OCI-LY3 (cell line): ENCODE measurements at regions not wholly inside any gene's neighbourhood (a gene's known extent, or its start where the extent isn't known, plus 50 kb on each side); places are given as distances from the start of the nearest gene placed in this dataset.
"Not testable (repeated sequence)": the region's sequence is repeated elsewhere in the genome, so short reads cannot be mapped to it uniquely, and the experiment has no call there.

ENCODE experiments used
- H2AFZ ChIP-seq: fragments of 200-600, 300-600 bp; shearing (Covaris generic); 2 replicates; pipeline ENCODE4 v1.6.0; 2014; ENCODE audit warnings: antibody characterized with exemption, low read depth, low read length
- H3K27ac ChIP-seq: fragments of 200-600, 300-600 bp; sonication (generic); 2 replicates; pipeline ENCODE4 v1.5.1; 2014; ENCODE audit warnings: mild to moderate bottlenecking, low read length, moderate library complexity, mixed read lengths
- H3K27me3 ChIP-seq: fragments of 200-600, 300-600 bp; sonication (generic); 2 replicates; pipeline ENCODE4 v1.6.1; 2014; ENCODE audit warnings: low read depth, low read length, mixed read lengths
- H3K36me3 ChIP-seq: fragments of 200-600, 300-600 bp; sonication (generic); replicated peaks from 2 replicates; pipeline ENCODE3; 2014; ENCODE audit warnings: low read depth, low read length, mixed read lengths
- H3K4me1 ChIP-seq: fragments of 300-600, 200-600 bp; sonication (generic); 2 replicates; pipeline ENCODE4 v1.6.1; 2014; ENCODE audit warnings: low read length, mixed read lengths
- H3K4me2 ChIP-seq: fragments of 200-600, 300-600 bp; sonication (generic); 2 replicates; pipeline ENCODE4 v1.6.1; 2014; ENCODE audit warnings: low read length, mixed read lengths
- H3K4me3 ChIP-seq: fragments of 300-600, 200-600 bp; sonication (generic); 2 replicates; pipeline ENCODE4 v1.5.1; 2014; ENCODE audit warnings: antibody characterized with exemption, mild to moderate bottlenecking, low read length, moderate library complexity
- H3K79me2 ChIP-seq: fragments of 300-600, 200-600 bp; shearing (Covaris generic); 2 replicates; pipeline ENCODE4 v1.6.1; 2014; ENCODE audit warnings: mild to moderate bottlenecking, low read length, mixed read lengths
- H3K9ac ChIP-seq: fragments of 300-600, 200-600 bp; shearing (Covaris generic); 2 replicates; pipeline ENCODE4 v1.6.0; 2014; ENCODE audit warnings: mild to moderate bottlenecking, low read length, moderate library complexity
- H3K9me3 ChIP-seq: fragments of 200-600, 300-600 bp; shearing (Covaris generic); 2 replicates; pipeline ENCODE4 v1.6.1; 2014; ENCODE audit warnings: low read length, mixed read lengths; ENCODE audit not compliant: insufficient read depth
- H4K20me1 ChIP-seq: fragments of 200-600, 300-600 bp; sonication (generic); 2 replicates; pipeline ENCODE4 v1.6.1; 2016; ENCODE audit warnings: low read length, mixed read lengths; ENCODE audit not compliant: insufficient read depth
- EZH2phosphoT487 ChIP-seq: fragments of 200-600 bp; shearing (Covaris generic); IDR thresholded peaks from 2 replicates; pipeline ENCODE4 v1.6.1; 2018; ENCODE audit warnings: antibody characterized with exemption, mixed run types, low read depth
- TF ChIP-seq, protein P1 (sequence below): fragments of 200-600, 300-600 bp; sonication (generic); IDR thresholded peaks from 2 replicates; pipeline ENCODE4 v1.5.1; 2014; ENCODE audit warnings: antibody characterized with exemption, low read length, low read depth

DNA sequence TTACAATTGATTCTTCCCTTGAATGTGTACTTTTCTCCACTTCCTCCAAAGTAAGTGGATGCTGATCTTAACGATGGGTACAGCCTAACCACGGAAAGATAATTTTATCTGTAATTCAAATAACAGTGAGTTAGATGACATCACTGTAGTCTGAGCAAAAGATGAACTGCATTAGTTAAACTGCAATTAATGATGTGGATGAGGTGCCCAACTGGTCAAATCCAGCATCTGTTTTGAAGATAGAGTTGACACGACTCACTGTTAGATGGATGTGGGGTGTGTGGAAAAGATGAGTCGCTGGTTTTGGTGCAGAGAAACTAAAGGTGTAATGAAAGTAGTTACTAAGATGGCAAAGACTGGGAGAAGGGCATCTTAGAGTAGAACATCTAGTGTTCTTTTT lies 270.5 kb upstream of the MEIS1 start:
- H3K36me3 ChIP-seq: no peaks in the 10 kb centered on the region
- H3K27me3 ChIP-seq: no peaks in the 10 kb centered on the region
- no peaks in the 10 kb centered on the region for H3K79me2 ChIP-seq
- H2AFZ ChIP-seq: no peak overlapping the region
- no peak overlapping the region for H3K9ac ChIP-seq
- H4K20me1 ChIP-seq: no peaks in the 10 kb centered on the region
- no peak overlapping the region for H3K4me2 ChIP-seq
- H3K4me1 ChIP-seq: no peaks in the 10 kb centered on the region
- no peak overlapping the region for H3K27ac ChIP-seq
- no peaks in the 10 kb centered on the region for H3K9me3 ChIP-seq
- TF ChIP-seq, protein P1, sequence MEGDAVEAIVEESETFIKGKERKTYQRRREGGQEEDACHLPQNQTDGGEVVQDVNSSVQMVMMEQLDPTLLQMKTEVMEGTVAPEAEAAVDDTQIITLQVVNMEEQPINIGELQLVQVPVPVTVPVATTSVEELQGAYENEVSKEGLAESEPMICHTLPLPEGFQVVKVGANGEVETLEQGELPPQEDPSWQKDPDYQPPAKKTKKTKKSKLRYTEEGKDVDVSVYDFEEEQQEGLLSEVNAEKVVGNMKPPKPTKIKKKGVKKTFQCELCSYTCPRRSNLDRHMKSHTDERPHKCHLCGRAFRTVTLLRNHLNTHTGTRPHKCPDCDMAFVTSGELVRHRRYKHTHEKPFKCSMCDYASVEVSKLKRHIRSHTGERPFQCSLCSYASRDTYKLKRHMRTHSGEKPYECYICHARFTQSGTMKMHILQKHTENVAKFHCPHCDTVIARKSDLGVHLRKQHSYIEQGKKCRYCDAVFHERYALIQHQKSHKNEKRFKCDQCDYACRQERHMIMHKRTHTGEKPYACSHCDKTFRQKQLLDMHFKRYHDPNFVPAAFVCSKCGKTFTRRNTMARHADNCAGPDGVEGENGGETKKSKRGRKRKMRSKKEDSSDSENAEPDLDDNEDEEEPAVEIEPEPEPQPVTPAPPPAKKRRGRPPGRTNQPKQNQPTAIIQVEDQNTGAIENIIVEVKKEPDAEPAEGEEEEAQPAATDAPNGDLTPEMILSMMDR: no peak
- no peak for TF ChIP-seq EZH2phosphoT487
- no peak overlapping the region for H3K4me3 ChIP-seq

DNA sequence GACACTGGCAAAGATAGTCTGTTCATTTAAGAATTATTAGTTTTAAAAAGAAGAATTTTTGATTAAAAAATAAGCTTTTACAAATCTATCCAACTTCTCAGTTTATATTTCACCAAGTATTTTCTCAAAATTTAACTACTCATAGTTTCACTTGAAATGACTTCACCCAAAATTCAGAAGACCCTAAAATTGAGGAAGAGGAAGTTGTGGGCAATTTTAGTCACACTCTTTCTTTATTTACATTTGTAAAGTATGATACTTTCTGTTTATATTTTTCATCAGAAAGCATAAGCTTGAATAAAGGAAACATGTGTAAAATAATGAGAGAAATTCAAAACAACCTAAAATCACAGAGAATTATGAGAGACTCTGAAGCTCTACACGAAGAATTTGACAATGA lies 278.8 kb upstream of the MEIS1 start:
- H3K9ac ChIP-seq: no peak overlapping the region
- H3K4me3 ChIP-seq: no peak overlapping the region
- H2AFZ ChIP-seq: no peak overlapping the region
- no peaks in the 10 kb centered on the region for H3K27me3 ChIP-seq
- H3K36me3 ChIP-seq: peaks cover 3% of the 10 kb centered on the region
- H4K20me1 ChIP-seq: no peaks in the 10 kb centered on the region
- H3K4me2 ChIP-seq: peak overlapping the region; percentile 13; the same call in 1 of the 2 replicates
- no peak overlapping the region for H3K27ac ChIP-seq
- TF ChIP-seq EZH2phosphoT487: no peak
- TF ChIP-seq, protein P1: no peak
- H3K4me1 ChIP-seq: peaks cover 9% of the 10 kb centered on the region
- 0 out of 2 replicates have a peak, but pooled peaks cover 6% of the 10 kb centered on the region for H3K9me3 ChIP-seq
- no peaks in the 10 kb centered on the region for H3K79me2 ChIP-seq

DNA sequence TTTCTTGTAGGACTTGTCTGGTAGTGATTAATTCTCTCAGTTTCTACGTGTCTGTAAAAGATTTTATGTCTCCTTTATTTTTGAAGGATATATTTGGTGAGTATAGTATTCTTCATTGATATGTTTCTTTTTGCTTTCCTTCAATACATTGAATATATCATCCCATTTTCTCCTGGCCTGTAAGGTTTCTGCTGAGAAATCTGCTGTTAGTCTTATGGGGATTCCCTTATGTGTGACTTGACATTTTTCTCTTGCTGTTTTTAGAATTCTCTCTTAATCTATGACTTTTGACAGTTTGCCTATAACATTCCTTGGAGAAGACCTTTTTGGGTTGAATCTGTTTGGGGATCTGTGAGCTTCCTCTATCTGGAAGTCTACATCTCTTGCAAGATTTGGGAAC lies 281.0 kb upstream of the MEIS1 start:
- Histone ChIP-seq H3K4me1 (peaks cover 9% of the 10 kb centered on the region), H2AFZ (no peak overlapping the region), H4K20me1 (no peaks in the 10 kb centered on the region), H3K4me2 (no peak overlapping the region), H3K9me3 (0 out of 2 replicates have a peak, but pooled peaks cover 6% of the 10 kb centered on the region), H3K36me3 (peaks cover 3% of the 10 kb centered on the region), H3K27ac (no peak overlapping the region), H3K27me3 (no peaks in the 10 kb centered on the region), H3K4me3 (no peak overlapping the region), H3K79me2 (no peaks in the 10 kb centered on the region), H3K9ac (no peak overlapping the region)
- no peak for TF ChIP-seq EZH2phosphoT487
- TF ChIP-seq, protein P1: no peak

DNA sequence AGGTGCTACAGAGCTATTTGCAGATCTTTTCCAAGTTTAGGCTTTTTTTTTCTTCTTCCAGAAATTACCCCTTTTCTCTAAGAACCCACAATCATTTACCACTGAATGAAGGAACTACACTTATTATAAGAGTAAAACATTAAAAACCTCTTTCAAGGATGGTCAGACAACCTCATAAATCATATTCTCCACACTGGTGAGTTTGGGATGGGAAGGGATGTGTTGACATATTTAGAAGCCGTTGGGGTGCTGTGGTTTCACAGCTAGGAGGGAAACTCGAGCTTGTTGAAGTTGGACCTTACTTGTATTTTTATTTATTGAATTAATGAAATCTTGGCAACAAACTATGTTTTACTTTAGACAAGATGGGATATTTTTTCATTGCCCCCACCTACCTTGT lies 289.4 kb upstream of the MEIS1 start:
- Histone ChIP-seq H3K27me3 (no peaks in the 10 kb centered on the region), H3K36me3 (no peaks in the 10 kb centered on the region), H3K4me2 (no peak overlapping the region), H3K79me2 (no peaks in the 10 kb centered on the region), H3K4me3 (no peak overlapping the region), H3K9ac (no peak overlapping the region), H4K20me1 (no peaks in the 10 kb centered on the region), H2AFZ (no peak overlapping the region), H3K27ac (no peak overlapping the region), H3K9me3 (no peaks in the 10 kb centered on the region), H3K4me1 (peaks cover 23% of the 10 kb centered on the region)
- TF ChIP-seq, protein P1: no peak
- no peak for TF ChIP-seq EZH2phosphoT487

DNA sequence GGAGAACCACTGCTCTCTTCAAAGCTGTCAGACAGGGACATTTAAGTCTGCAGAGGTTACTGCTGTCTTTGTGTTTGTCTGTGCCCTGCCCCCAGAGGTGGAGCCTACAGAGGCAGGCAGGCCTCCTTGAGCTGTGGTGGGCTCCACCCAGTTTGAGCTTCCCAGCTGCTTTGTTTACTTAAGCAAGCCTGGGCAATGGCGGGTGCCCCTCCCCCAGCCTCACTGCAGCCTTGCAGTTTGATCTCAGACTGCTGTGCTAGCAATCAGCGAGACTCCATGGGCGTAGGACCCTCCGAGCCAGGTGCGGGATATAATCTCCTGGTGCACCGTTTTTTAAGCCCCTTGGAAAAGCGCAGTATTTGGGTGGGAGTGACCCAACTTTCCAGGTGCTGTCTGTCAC lies 290.6 kb upstream of the MEIS1 start:
- not testable (repeated sequence) for H2AFZ ChIP-seq, H3K27me3 ChIP-seq, H4K20me1 ChIP-seq, H3K36me3 ChIP-seq, H3K79me2 ChIP-seq, H3K27ac ChIP-seq, H3K9me3 ChIP-seq, H3K4me3 ChIP-seq, H3K9ac ChIP-seq, H3K4me2 ChIP-seq
- peaks cover 23% of the 10 kb centered on the region for H3K4me1 ChIP-seq
